H1 (cell line): ENCODE measurements at regions not wholly inside any gene's neighbourhood (a gene's known extent, or its start where the extent isn't known, plus 50 kb on each side); places are given as distances from the start of the nearest gene placed in this dataset.
"Not testable (repeated sequence)": the region's sequence is repeated elsewhere in the genome, so short reads cannot be mapped to it uniquely, and the experiment has no call there.

Source experiments
- CTCF ChIA-PET: fragments of 300-600 bp; sonication (Branson Sonifier 250); formaldehyde crosslinking; loops from one replicate; lab custom pipeline; 2021; ENCODE audit not compliant: partially characterized antibody; lab: Charles Lee
- POLR2A ChIA-PET: fragments of 300-600 bp; sonication (Branson Sonifier 250); formaldehyde crosslinking; loops from one replicate; lab custom pipeline; 2021; ENCODE audit warnings: inconsistent platforms; ENCODE audit not compliant: partially characterized antibody; lab: Charles Lee
- DNase-seq, 2 experiments: peaks; one replicate each; pipeline versions ENCODE4 v3.0.0 to v3.0.0-alpha.2; 2010 to 2022; ENCODE audit warnings: low spot score in 2 of 2, low read depth in 1 of 2, mixed read lengths in 1 of 2
- FAIRE-seq: peaks from 2 replicates; lab custom pipeline; 2011; peaks lifted over from hg19 to GRCh38; lab: Jason Lieb, UNC
- H2AFZ ChIP-seq: 2 replicates; pipeline ENCODE4 v1.8.1; 2012; ENCODE audit warnings: low read length, inconsistent platforms
- H2AK5ac ChIP-seq: 2 replicates; pipeline ENCODE4 v1.6.1; 2013; ENCODE audit warnings: low read depth, low read length
- H2BK120ac ChIP-seq: replicated peaks from 2 replicates; pipeline ENCODE3; 2013; ENCODE audit warnings: low read depth, low read length, inconsistent platforms
- H2BK12ac ChIP-seq: 2 replicates; pipeline ENCODE4 v1.6.1; 2013; ENCODE audit warnings: low read depth, low read length
- H2BK15ac ChIP-seq: 2 replicates; pipeline ENCODE4 v1.6.1; 2013; ENCODE audit warnings: low read length
- H2BK20ac ChIP-seq: 2 replicates; pipeline ENCODE4 v1.6.1; 2013; ENCODE audit warnings: low read length
- H2BK5ac ChIP-seq: 2 replicates; pipeline ENCODE4 v1.6.1; 2013; ENCODE audit warnings: low read depth, low read length
- H3K14ac ChIP-seq: 2 replicates; pipeline ENCODE4 v1.6.1; 2013; ENCODE audit warnings: inconsistent platforms; ENCODE audit not compliant: insufficient read length
- H3K18ac ChIP-seq: 2 replicates; pipeline ENCODE4 v1.6.1; 2013; ENCODE audit warnings: low read length; ENCODE audit errors: extremely low read depth
- H3K23ac ChIP-seq: 2 replicates; pipeline ENCODE4 v1.6.1; 2013; ENCODE audit warnings: inconsistent platforms; ENCODE audit not compliant: insufficient read length
- H3K23me2 ChIP-seq: 2 replicates; pipeline ENCODE4 v1.6.1; 2013; ENCODE audit warnings: low read depth, low read length
- H3K27ac ChIP-seq: 2 replicates; pipeline ENCODE4 v1.6.1; 2011; ENCODE audit warnings: low read depth, low read length, inconsistent platforms
- H3K27me3 ChIP-seq, 4 experiments: replicated peaks in 1 of 4; 1 replicate in 1 of 4; 2 replicates in 3 of 4; pipeline versions ENCODE4 v1.6.1 to v1.8.1; 2011 to 2013; ENCODE audit warnings: low read length in 3 of 4, mild to moderate bottlenecking in 3 of 4, inconsistent platforms in 2 of 4, mixed read lengths in 2 of 4, moderate library complexity in 1 of 4; ENCODE audit not compliant: control insufficient read depth in 3 of 4, insufficient read depth in 3 of 4; ENCODE audit errors: extremely low read depth in 1 of 4
- H3K36me3 ChIP-seq, 4 experiments: 2 replicates each; pipeline versions ENCODE4 v1.6.1 to v1.8.1; 2011 to 2013; ENCODE audit warnings: mild to moderate bottlenecking in 4 of 4, low read length in 3 of 4, moderate library complexity in 2 of 4, control low read depth in 1 of 4, inconsistent platforms in 1 of 4; ENCODE audit not compliant: insufficient read depth in 4 of 4, control insufficient read depth in 2 of 4
- H3K4ac ChIP-seq: replicated peaks from 2 replicates; pipeline ENCODE3; 2013; ENCODE audit warnings: low read length, low read depth, mixed read lengths, inconsistent platforms; ENCODE audit not compliant: insufficient read length
- H3K4me1 ChIP-seq, 4 experiments: replicated peaks in 1 of 4; 1 replicate in 1 of 4; 2 replicates in 3 of 4; pipeline versions ENCODE4 v1.6.1 to v1.8.1; 2011 to 2013; ENCODE audit warnings: low read length in 3 of 4, inconsistent platforms in 2 of 4, mixed read lengths in 1 of 4; ENCODE audit not compliant: insufficient read depth in 4 of 4, control insufficient read depth in 3 of 4
- H3K4me2 ChIP-seq, 2 experiments: 2 replicates each; pipeline versions ENCODE4 v1.6.1 to v1.8.1; 2011 to 2013; ENCODE audit warnings: low read depth in 2 of 2, low read length in 2 of 2, control low read depth in 1 of 2, inconsistent platforms in 1 of 2, mild to moderate bottlenecking in 1 of 2; ENCODE audit not compliant: insufficient read depth in 1 of 2
- H3K4me3 ChIP-seq, 4 experiments: fragments of 200-600, 300-600 bp in 1 of 4; sonication (generic), shearing (Covaris generic), sonication (Bioruptor Twin) in 1 of 4; 2 replicates each; pipeline versions ENCODE4 v1.5.1 to v1.8.1; 2011 to 2016; ENCODE audit warnings: low read length in 4 of 4, low read depth in 3 of 4, control low read depth in 2 of 4, inconsistent platforms in 2 of 4, mild to moderate bottlenecking in 2 of 4, mixed read lengths in 1 of 4, moderate library complexity in 1 of 4; ENCODE audit not compliant: insufficient read depth in 2 of 4; ENCODE audit errors: extremely low read depth in 1 of 4
- H3K56ac ChIP-seq: replicated peaks from 2 replicates; pipeline ENCODE3; 2013; ENCODE audit warnings: low read depth, mild to moderate bottlenecking, mixed read lengths, low read length, inconsistent platforms; ENCODE audit not compliant: insufficient read length
- H3K79me1 ChIP-seq: 2 replicates; pipeline ENCODE4 v1.6.1; 2013; ENCODE audit warnings: low read depth, low read length, control low read depth
- H3K79me2 ChIP-seq, 2 experiments: 2 replicates each; pipeline versions ENCODE4 v1.6.1 to v1.8.1; 2012 to 2013; ENCODE audit warnings: low read length in 2 of 2, mild to moderate bottlenecking in 2 of 2, inconsistent platforms in 1 of 2; ENCODE audit not compliant: insufficient read depth in 2 of 2, control insufficient read depth in 1 of 2
- H3K9ac ChIP-seq, 4 experiments: replicated peaks in 1 of 4; 1 replicate in 1 of 4; 2 replicates in 3 of 4; pipeline versions ENCODE4 v1.6.1 to v1.8.1; 2011 to 2013; ENCODE audit warnings: low read depth in 3 of 4, low read length in 3 of 4, control low read depth in 2 of 4, mild to moderate bottlenecking in 2 of 4, moderate library complexity in 2 of 4, inconsistent platforms in 1 of 4; ENCODE audit errors: extremely low read depth in 1 of 4
- H3K9me3 ChIP-seq, 2 experiments: 2 replicates each; pipeline versions ENCODE4 v1.6.1 to v1.8.1; 2012 to 2013; ENCODE audit warnings: mild to moderate bottlenecking in 2 of 2, moderate library complexity in 2 of 2, control low read depth in 1 of 2, inconsistent platforms in 1 of 2, low read depth in 1 of 2, low read length in 1 of 2, mixed read lengths in 1 of 2; ENCODE audit not compliant: insufficient read depth in 2 of 2
- H4K20me1 ChIP-seq, 2 experiments: replicated peaks in 1 of 2; 2 replicates each; pipeline versions ENCODE3 to v1.8.1; 2011 to 2013; ENCODE audit warnings: inconsistent platforms in 2 of 2, low read length in 2 of 2, mild to moderate bottlenecking in 1 of 2; ENCODE audit not compliant: insufficient read depth in 2 of 2, control insufficient read depth in 1 of 2
- H4K5ac ChIP-seq: 2 replicates; pipeline ENCODE4 v1.6.1; 2013; ENCODE audit warnings: low read length, low read depth, mixed read lengths, inconsistent platforms; ENCODE audit not compliant: insufficient read length
- H4K8ac ChIP-seq: 2 replicates; pipeline ENCODE4 v1.8.0; 2013; ENCODE audit warnings: mild to moderate bottlenecking, moderate library complexity, low read length, inconsistent platforms; ENCODE audit not compliant: insufficient read depth; ENCODE audit errors: extremely low read depth
- H4K91ac ChIP-seq: replicated peaks from 2 replicates; pipeline ENCODE3; 2013; ENCODE audit warnings: low read length, mixed read lengths, inconsistent platforms; ENCODE audit not compliant: insufficient read length
- WGBS, 2 experiments: shearing (Covaris generic) in 1 of 2; methylation state at CpG; one replicate each; pipeline versions ENCODE4 v1.1.6 to v1.1.7; 2013 to 2015; ENCODE audit warnings: low lambda C conversion rate in 2 of 2, mixed read lengths in 2 of 2, inconsistent platforms in 1 of 2, low coverage in 1 of 2, missing lambda C conversion rate in 1 of 2; ENCODE audit not compliant: insufficient replicate concordance in 2 of 2, insufficient coverage in 1 of 2, insufficient read length in 1 of 2; ENCODE audit errors: extremely low coverage in 1 of 2, missing lambda C conversion rate in 1 of 2; 5-methylcytosine and 5-hydroxymethylcytosine counted together

GRCh38 chr5:1575991-1576714 lies 52.4 kb upstream of the LPCAT1 start:
- H2BK120ac ChIP-seq, H2BK12ac ChIP-seq, H4K91ac ChIP-seq, H2BK20ac ChIP-seq, H3K4ac ChIP-seq, H2BK15ac ChIP-seq, H4K20me1 ChIP-seq, H3K23me2 ChIP-seq, H2BK5ac ChIP-seq, H3K23ac ChIP-seq, POLR2A ChIA-PET, H4K8ac ChIP-seq, H3K14ac ChIP-seq, H4K5ac ChIP-seq, H3K27ac ChIP-seq, H3K27me3 ChIP-seq, H3K9me3 ChIP-seq, H3K79me2 ChIP-seq, H2AFZ ChIP-seq, DNase-seq, H3K4me1 ChIP-seq, H3K56ac ChIP-seq, H2AK5ac ChIP-seq, H3K79me1 ChIP-seq, H3K9ac ChIP-seq, H3K18ac ChIP-seq, H3K4me3 ChIP-seq, FAIRE-seq, H3K4me2 ChIP-seq: not testable (repeated sequence)
- CTCF ChIA-PET = interaction anchor here (1.3 kb wide), 1 partner anchor 100 kb away, joined by 3 read pairs; no protein-coding TSS in a partner anchor
- H3K36me3 ChIP-seq = peaks cover 0 to 58% (median 13%) of the 10 kb centered on the region in 4 experiments; a peak in 7 of 8 replicates
- WGBS, 2 experiments = 94% methylated on average over 23 of the region's 25 CpGs; no CpG with 5 or more reads in 1 of the 2 experiments

GRCh38 chr5:1575491-1575890 lies 51.7 kb upstream of the LPCAT1 start:
- not testable (repeated sequence) for H2BK120ac ChIP-seq, H4K8ac ChIP-seq, H3K27ac ChIP-seq, H2BK12ac ChIP-seq, H3K23ac ChIP-seq, H2AK5ac ChIP-seq, H3K9me3 ChIP-seq, H3K4me3 ChIP-seq, DNase-seq, H4K20me1 ChIP-seq, H3K4ac ChIP-seq, H2BK20ac ChIP-seq, H3K18ac ChIP-seq, H2BK5ac ChIP-seq, H3K79me1 ChIP-seq, H3K4me2 ChIP-seq, H2BK15ac ChIP-seq, H3K23me2 ChIP-seq, FAIRE-seq, H2AFZ ChIP-seq, H3K14ac ChIP-seq, H3K27me3 ChIP-seq, H4K5ac ChIP-seq, H3K4me1 ChIP-seq, H3K9ac ChIP-seq, H3K79me2 ChIP-seq, H3K56ac ChIP-seq, H4K91ac ChIP-seq
- WGBS, 2 experiments = 92% methylated on average over 5 of the region's 5 CpGs; no CpG with 5 or more reads in 1 of the 2 experiments
- peaks cover 0 to 58% (median 18%) of the 10 kb centered on the region in 4 experiments; a peak in 7 of 8 replicates for H3K36me3 ChIP-seq
- POLR2A ChIA-PET = interaction anchor here (0.7 kb wide), 1 partner anchor 195 kb away, joined by 3 read pairs; no protein-coding TSS in a partner anchor
- CTCF ChIA-PET = interaction anchor here (0.7 to 1.3 kb wide), 2 partner anchors 47 to 100 kb away, joined by 3 read pairs; no protein-coding TSS in a partner anchor
